ENCODE measurements at regions not wholly inside any gene's neighbourhood (a gene's known extent, or its start where the extent isn't known, plus 50 kb on each side); places are given as distances from the start of the nearest gene placed in this dataset.

GRCh38 chr22:46087816-46088277, 62.5 kb upstream of the PPARA start:
- TF ChIP-seq CTCF (conservative IDR thresholded peaks at IDR 0.05; ENCODE audit: low read length): no peak
- TF ChIP-seq EZH2phosphoT487 (IDR thresholded peaks at IDR 0.05; ENCODE audit: borderline replicate concordance): no peak
